Uterus (tissue), 3 donors: ENCODE measurements at regions not wholly inside any gene's neighbourhood (a gene's known extent, or its start where the extent isn't known, plus 50 kb on each side); places are given as distances from the start of the nearest gene placed in this dataset.

Source experiments
- DNase-seq, 2 donors: peaks; one replicate each; pipeline ENCODE4 v3.0.0-alpha.2; 2019 to 2020
- H3K27ac ChIP-seq, 2 donors: fragments of 200-600 bp; sonication (generic); 1 replicate in 1 of 2; 2 replicates in 1 of 2; pipeline ENCODE4 v1.5.1; 2016 to 2018
- H3K27me3 ChIP-seq, 2 donors: fragments of 200-600 bp; sonication (generic); one replicate each; pipeline ENCODE4 v1.5.1; 2018 to 2019; ENCODE audit warnings: control low read depth in 1 of 2
- H3K36me3 ChIP-seq, 2 donors: fragments of 200-600 bp; sonication (generic); one replicate each; pipeline ENCODE4 v1.5.1; 2019; ENCODE audit warnings: control low read depth in 1 of 2
- H3K4me1 ChIP-seq, 2 donors: fragments of 200-600 bp; sonication (generic); one replicate each; pipeline ENCODE4 v1.5.1; 2018 to 2019; ENCODE audit warnings: control low read depth in 1 of 2
- H3K4me3 ChIP-seq, 2 donors: fragments of 200-600 bp; sonication (generic); 1 replicate in 1 of 2; 2 replicates in 1 of 2; pipeline ENCODE4 v1.5.1; 2018 to 2019; ENCODE audit warnings: mild to moderate bottlenecking in 1 of 2
- H3K9me3 ChIP-seq, 2 donors: fragments of 200-600 bp; sonication (generic); one replicate each; pipeline ENCODE4 v1.5.1; 2019; ENCODE audit warnings: control low read depth in 1 of 2
- POLR2A ChIP-seq, 2 donors: fragments of 450-650 bp; IDR thresholded peaks; one replicate each; pipeline ENCODE4 v1.6.1; 2016; ENCODE audit warnings: antibody characterized with exemption in 2 of 2, mild to moderate bottlenecking in 1 of 2, moderate library complexity in 1 of 2
- intact Hi-C: fragments of 100-400 bp; cut with DNase I; formaldehyde crosslinking; loops from one replicate; pipeline ENCODE4 v1.15.1; 2023; ENCODE audit warnings: low total_unique reads
- TF ChIP-seq, protein P1 (sequence below), 4 experiments: fragments of 200-600 bp in 2 of 4; fragments of 450-650 bp in 2 of 4; sonication (generic) in 2 of 4; IDR thresholded peaks; one replicate each; pipeline ENCODE4 v1.5.1; 2016 to 2019; ENCODE audit warnings: antibody characterized with exemption in 4 of 4, mild to moderate bottlenecking in 2 of 4, moderate library complexity in 1 of 4
- donor health status: DM: yes; HTN: yes; CAD: no.

DNA sequence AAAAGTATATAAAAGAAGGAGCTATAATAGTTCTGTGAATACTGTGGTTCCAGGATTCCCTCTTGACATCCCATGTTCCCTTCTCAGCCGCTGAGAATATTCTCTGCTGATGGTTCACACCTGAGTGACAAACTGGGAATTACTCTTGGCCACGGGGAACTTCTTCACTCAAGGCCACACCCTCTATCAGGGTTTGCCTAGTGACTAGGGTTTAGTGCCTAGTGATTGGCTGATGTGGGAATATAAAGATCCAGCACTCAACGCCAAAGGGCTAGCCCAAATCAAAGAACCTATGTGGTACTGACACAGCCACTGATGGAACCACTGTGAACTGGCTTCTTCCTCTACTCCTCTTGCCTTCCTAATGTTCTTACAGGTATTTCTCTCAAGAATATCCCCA lies 248.4 kb downstream of the ASCL1 start:
- TF ChIP-seq POLR2A (IDR thresholded peaks at IDR 0.05): no peak
- TF ChIP-seq, protein P1, sequence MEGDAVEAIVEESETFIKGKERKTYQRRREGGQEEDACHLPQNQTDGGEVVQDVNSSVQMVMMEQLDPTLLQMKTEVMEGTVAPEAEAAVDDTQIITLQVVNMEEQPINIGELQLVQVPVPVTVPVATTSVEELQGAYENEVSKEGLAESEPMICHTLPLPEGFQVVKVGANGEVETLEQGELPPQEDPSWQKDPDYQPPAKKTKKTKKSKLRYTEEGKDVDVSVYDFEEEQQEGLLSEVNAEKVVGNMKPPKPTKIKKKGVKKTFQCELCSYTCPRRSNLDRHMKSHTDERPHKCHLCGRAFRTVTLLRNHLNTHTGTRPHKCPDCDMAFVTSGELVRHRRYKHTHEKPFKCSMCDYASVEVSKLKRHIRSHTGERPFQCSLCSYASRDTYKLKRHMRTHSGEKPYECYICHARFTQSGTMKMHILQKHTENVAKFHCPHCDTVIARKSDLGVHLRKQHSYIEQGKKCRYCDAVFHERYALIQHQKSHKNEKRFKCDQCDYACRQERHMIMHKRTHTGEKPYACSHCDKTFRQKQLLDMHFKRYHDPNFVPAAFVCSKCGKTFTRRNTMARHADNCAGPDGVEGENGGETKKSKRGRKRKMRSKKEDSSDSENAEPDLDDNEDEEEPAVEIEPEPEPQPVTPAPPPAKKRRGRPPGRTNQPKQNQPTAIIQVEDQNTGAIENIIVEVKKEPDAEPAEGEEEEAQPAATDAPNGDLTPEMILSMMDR (IDR thresholded peaks at IDR 0.05): no peak
- Histone ChIP-seq H3K27me3 (no peaks in the 10 kb centered on the region), H3K9me3 (no peaks in the 10 kb centered on the region), H3K36me3 (no peaks in the 10 kb centered on the region), H3K4me1 (no peaks in the 10 kb centered on the region), H3K4me3 (no peak overlapping the region), H3K27ac (no peak overlapping the region)
- DNase-seq: no peak
- intact Hi-C loops: no loop called here

DNA sequence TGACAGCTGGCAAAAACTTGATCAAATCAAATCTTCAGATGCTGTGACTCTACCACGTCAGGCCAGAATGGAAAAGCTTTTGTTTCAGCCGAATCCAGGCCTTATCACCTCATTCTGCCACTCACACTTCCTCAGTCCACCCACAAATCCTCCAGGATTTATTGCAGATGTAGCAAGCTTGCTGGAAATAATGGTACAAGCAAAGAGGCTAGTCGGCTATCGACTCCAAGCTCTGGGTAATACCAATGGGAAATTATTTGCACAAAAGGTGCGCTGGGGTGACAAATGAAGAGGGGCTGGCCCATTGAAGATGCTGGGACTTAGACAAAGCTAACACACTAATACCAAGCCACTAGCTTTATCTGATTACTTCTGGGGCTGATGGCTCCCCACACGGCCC lies 250.5 kb downstream of the ASCL1 start:
- intact Hi-C loops: no loop called here
- H3K36me3 ChIP-seq: no peaks in the 10 kb centered on the region
- DNase-seq: no peak
- no peak overlapping the region for H3K27ac ChIP-seq
- no peaks in the 10 kb centered on the region for H3K4me1 ChIP-seq
- H3K27me3 ChIP-seq: no peaks in the 10 kb centered on the region
- no peak overlapping the region for H3K4me3 ChIP-seq
- no peak for TF ChIP-seq POLR2A (IDR thresholded peaks at IDR 0.05)
- TF ChIP-seq, protein P1 (IDR thresholded peaks at IDR 0.05): no peak
- no peaks in the 10 kb centered on the region for H3K9me3 ChIP-seq

DNA sequence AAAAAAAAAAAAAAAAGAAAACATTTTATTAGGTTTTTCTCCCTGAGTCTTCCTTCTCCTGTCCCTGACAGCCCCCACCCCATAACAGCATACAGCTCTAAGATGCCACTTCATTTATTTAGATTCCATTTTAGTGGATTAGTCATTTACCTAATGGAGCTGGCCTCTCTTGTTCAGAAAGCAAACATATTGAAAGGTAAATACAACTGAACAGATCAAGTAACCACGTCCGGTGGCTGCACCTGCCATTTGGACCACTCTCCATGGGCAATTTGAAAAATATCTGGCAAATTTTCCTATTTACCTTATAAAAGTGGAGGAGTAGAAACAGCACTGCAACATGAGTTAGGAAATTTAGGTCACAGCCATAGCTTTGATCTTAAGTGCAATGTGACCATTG lies 254.6 kb downstream of the C12orf42 start:
- Histone ChIP-seq H3K27me3 (no peaks in the 10 kb centered on the region), H3K9me3 (no peaks in the 10 kb centered on the region), H3K27ac (no peak overlapping the region), H3K4me3 (no peak overlapping the region), H3K36me3 (no peaks in the 10 kb centered on the region), H3K4me1 (no peaks in the 10 kb centered on the region)
- no peak for DNase-seq
- intact Hi-C loops: no loop called here
- TF ChIP-seq, protein P1 (IDR thresholded peaks at IDR 0.05): no peak
- TF ChIP-seq POLR2A (IDR thresholded peaks at IDR 0.05): no peak

DNA sequence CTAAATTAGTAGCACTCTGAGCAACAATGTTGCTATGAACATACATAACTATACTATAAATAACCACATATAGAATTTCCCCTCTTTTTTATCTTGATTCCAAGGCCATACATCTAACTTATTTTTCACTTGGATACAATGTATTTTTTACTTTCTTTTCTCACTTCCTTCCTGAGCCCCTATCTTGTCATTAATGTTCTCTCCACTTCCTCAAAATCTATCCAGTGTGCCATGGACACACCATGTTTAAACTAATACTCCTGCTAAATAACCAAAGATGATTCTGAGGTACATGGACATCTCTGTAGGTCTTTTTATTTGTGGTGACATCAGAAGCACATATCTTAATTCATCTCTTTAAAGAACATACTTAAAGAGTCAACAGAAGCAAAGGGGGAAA lies 251.2 kb downstream of the C12orf42 start:
- no peak for TF ChIP-seq POLR2A (IDR thresholded peaks at IDR 0.05)
- TF ChIP-seq, protein P1 (IDR thresholded peaks at IDR 0.05): no peak
- intact Hi-C loops: no loop called here
- no peak for DNase-seq
- Histone ChIP-seq H3K36me3 (no peaks in the 10 kb centered on the region), H3K27ac (no peak overlapping the region), H3K9me3 (no peaks in the 10 kb centered on the region), H3K4me1 (no peaks in the 10 kb centered on the region), H3K4me3 (no peak overlapping the region), H3K27me3 (no peaks in the 10 kb centered on the region)

DNA sequence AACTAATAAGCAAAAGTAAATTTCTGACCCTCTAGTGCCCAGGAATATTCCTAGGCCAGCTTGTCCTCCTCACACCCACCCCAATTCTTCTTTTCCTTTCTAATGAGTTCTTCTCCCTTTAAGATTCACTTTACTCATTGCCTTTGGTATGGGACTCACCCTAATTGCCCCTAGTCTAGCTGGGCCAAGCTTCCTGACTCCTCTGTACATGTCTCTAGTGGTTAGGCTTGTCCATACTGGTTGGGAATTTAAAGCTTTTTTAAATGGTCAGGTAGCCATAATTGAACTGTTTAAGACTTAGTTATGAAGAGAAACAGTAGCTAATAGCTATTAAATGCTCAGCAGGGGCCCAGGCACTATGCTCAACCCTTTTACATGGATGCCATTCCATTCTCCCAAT lies 248.2 kb downstream of the C12orf42 start:
- no peaks in the 10 kb centered on the region for H3K4me1 ChIP-seq
- intact Hi-C loops: no loop called here
- TF ChIP-seq, protein P1 (IDR thresholded peaks at IDR 0.05): no peak
- no peak for TF ChIP-seq POLR2A (IDR thresholded peaks at IDR 0.05)
- H3K27me3 ChIP-seq: no peaks in the 10 kb centered on the region
- H3K36me3 ChIP-seq: no peaks in the 10 kb centered on the region
- no peak for DNase-seq
- H3K9me3 ChIP-seq: no peaks in the 10 kb centered on the region
- no peak overlapping the region for H3K4me3 ChIP-seq
- no peak overlapping the region for H3K27ac ChIP-seq
